ENCODE measurements at regions not wholly inside any gene's neighbourhood (a gene's known extent, or its start where the extent isn't known, plus 50 kb on each side); places are given as distances from the start of the nearest gene placed in this dataset.

GRCh38 chr14:21923820-21924219, 250.2 kb upstream of the OR4E1 start:
- TF ChIP-seq CTCF (IDR thresholded peaks at IDR 0.05) = no peak
- no peak for TF ChIP-seq POLR2AphosphoS5 (IDR thresholded peaks at IDR 0.05)
- no peak for TF ChIP-seq POLR2A (IDR thresholded peaks at IDR 0.05)
